Stimulated activated effector memory CD8-positive, alpha-beta T cell treated with anti-CD3 and anti-CD28 coated beads, Interleukin-12 subunit alpha, Interleukin-12 subunit beta, amount 100 ng/mL, for 72 hours (primary cell): ENCODE measurements at regions not wholly inside any gene's neighbourhood (a gene's known extent, or its start where the extent isn't known, plus 50 kb on each side); places are given as distances from the start of the nearest gene placed in this dataset.

ENCODE experiments used
- ATAC-seq: fragments of 150-1000 bp; cut with Tn5 transposase; 2 replicates; pipeline ENCODE4 v1.10.0; 2021
- DNase-seq, 2 donors: peaks; one replicate each; pipeline ENCODE4 v3.0.0; 2021 to 2022; ENCODE audit warnings: low spot score in 2 of 2
- H3K27ac Mint-ChIP-seq: one replicate; pipeline ENCODE4 v1.8.0; 2022; ENCODE audit warnings: mild to moderate bottlenecking, mixed read lengths
- H3K36me3 Mint-ChIP-seq: one replicate; pipeline ENCODE4 v1.8.0; 2022; ENCODE audit warnings: mild to moderate bottlenecking, mixed read lengths
- H3K4me1 Mint-ChIP-seq: one replicate; pipeline ENCODE4 v1.8.0; 2022; ENCODE audit warnings: mixed read lengths
- H3K4me3 Mint-ChIP-seq: one replicate; pipeline ENCODE4 v1.8.0; 2022; ENCODE audit warnings: mild to moderate bottlenecking, mixed read lengths
- H3K9me3 Mint-ChIP-seq: one replicate; pipeline ENCODE4 v1.8.0; 2022; ENCODE audit warnings: mixed read lengths

- ATAC-seq (no peak), DNase-seq (no peak)
- Mint-ChIP-seq H3K4me1 (no peaks in the 10 kb centered on the region), H3K27ac (no peak overlapping the region), H3K4me3 (no peak overlapping the region), H3K36me3 (no peaks in the 10 kb centered on the region), H3K9me3 (peaks cover 2% of the 10 kb centered on the region)
Observed at GRCh38 chr4:35516102-35516501, 728.2 kb downstream of the ARAP2 start.

- Mint-ChIP-seq H3K27ac (no peak overlapping the region), H3K4me1 (no peaks in the 10 kb centered on the region), H3K36me3 (no peaks in the 10 kb centered on the region), H3K4me3 (no peak overlapping the region), H3K9me3 (peaks cover 7% of the 10 kb centered on the region)
- DNase-seq, result no peak
- no peak for ATAC-seq
Observed at GRCh38 chr4:35520059-35520458, 724.3 kb downstream of the ARAP2 start.

- Mint-ChIP-seq H3K4me1 (no peaks in the 10 kb centered on the region), H3K9me3 (peaks cover 8% of the 10 kb centered on the region), H3K4me3 (no peak overlapping the region), H3K36me3 (no peaks in the 10 kb centered on the region), H3K27ac (no peak overlapping the region)
- ATAC-seq, result no peak
- DNase-seq, result no peak
Observed at GRCh38 chr4:35521682-35522081, 722.6 kb downstream of the ARAP2 start.

GRCh38 chr4:35525192-35525978, 718.9 kb downstream of the ARAP2 start:
- DNase-seq (peak in 1 of 2 donors; percentile 54), ATAC-seq (peak; percentile 69)
- Mint-ChIP-seq H3K4me1 (no peaks in the 10 kb centered on the region), H3K36me3 (no peaks in the 10 kb centered on the region), H3K9me3 (peaks cover 12% of the 10 kb centered on the region), H3K4me3 (peak overlapping the region; percentile 24), H3K27ac (no peak overlapping the region)

- H3K9me3 Mint-ChIP-seq, result peaks cover 10% of the 10 kb centered on the region
Observed at GRCh38 chr4:35526456-35526855, 717.9 kb downstream of the ARAP2 start.

GRCh38 chr4:35534962-35535361, 709.4 kb downstream of the ARAP2 start:
- Mint-ChIP-seq H3K4me3 (no peak overlapping the region), H3K9me3 (peaks cover 2% of the 10 kb centered on the region), H3K36me3 (no peaks in the 10 kb centered on the region), H3K4me1 (no peaks in the 10 kb centered on the region), H3K27ac (no peak overlapping the region)
- ATAC-seq (no peak), DNase-seq (no peak)

More at GRCh38 chr4:35526456-35526855, 717.9 kb downstream of the ARAP2 start:
- Mint-ChIP-seq H3K4me3 (no peak overlapping the region), H3K4me1 (no peaks in the 10 kb centered on the region), H3K27ac (no peak overlapping the region), H3K36me3 (no peaks in the 10 kb centered on the region)
- DNase-seq, result no peak
- no peak for ATAC-seq

GRCh38 chr4:35538807-35539206, 705.5 kb downstream of the ARAP2 start:
- DNase-seq, result no peak
- peaks cover 3% of the 10 kb centered on the region for H3K9me3 Mint-ChIP-seq
- ATAC-seq, result no peak
- H3K27ac Mint-ChIP-seq, result no peak overlapping the region
- no peaks in the 10 kb centered on the region for H3K4me1 Mint-ChIP-seq
- H3K4me3 Mint-ChIP-seq, result no peak overlapping the region
- no peaks in the 10 kb centered on the region for H3K36me3 Mint-ChIP-seq

GRCh38 chr4:35539404-35540055, 704.8 kb downstream of the ARAP2 start:
- no peaks in the 10 kb centered on the region for H3K4me1 Mint-ChIP-seq
- no peaks in the 10 kb centered on the region for H3K36me3 Mint-ChIP-seq
- H3K4me3 Mint-ChIP-seq, result no peak overlapping the region
- no peak for ATAC-seq
- no peak for DNase-seq
- H3K9me3 Mint-ChIP-seq, result peaks cover 3% of the 10 kb centered on the region
- no peak overlapping the region for H3K27ac Mint-ChIP-seq

GRCh38 chr4:35541146-35541887, 703.0 kb downstream of the ARAP2 start:
- ATAC-seq (peak; percentile 16), DNase-seq (no peak)
- H3K9me3 Mint-ChIP-seq, result peaks cover 3% of the 10 kb centered on the region
- H3K4me3 Mint-ChIP-seq, result no peak overlapping the region
- H3K4me1 Mint-ChIP-seq, result no peaks in the 10 kb centered on the region
- H3K27ac Mint-ChIP-seq, result no peak overlapping the region
- no peaks in the 10 kb centered on the region for H3K36me3 Mint-ChIP-seq

- ATAC-seq (no peak), DNase-seq (no peak)
- H3K27ac Mint-ChIP-seq, result no peak overlapping the region
- no peaks in the 10 kb centered on the region for H3K36me3 Mint-ChIP-seq
- H3K4me1 Mint-ChIP-seq, result no peaks in the 10 kb centered on the region
- no peak overlapping the region for H3K4me3 Mint-ChIP-seq
- H3K9me3 Mint-ChIP-seq, result peaks cover 3% of the 10 kb centered on the region
Observed at GRCh38 chr4:35541888-35542213, 702.5 kb downstream of the ARAP2 start.

GRCh38 chr4:35548921-35549320, 695.4 kb downstream of the ARAP2 start:
- no peaks in the 10 kb centered on the region for H3K36me3 Mint-ChIP-seq
- ATAC-seq (no peak), DNase-seq (no peak)
- no peak overlapping the region for H3K27ac Mint-ChIP-seq
- no peak overlapping the region for H3K4me3 Mint-ChIP-seq
- H3K9me3 Mint-ChIP-seq, result peaks cover 6% of the 10 kb centered on the region
- no peaks in the 10 kb centered on the region for H3K4me1 Mint-ChIP-seq

- no peak overlapping the region for H3K4me3 Mint-ChIP-seq
Observed at GRCh38 chr4:35556387-35556786, 687.9 kb downstream of the ARAP2 start.

GRCh38 chr4:35559559-35560365, 684.6 kb downstream of the ARAP2 start:
- no peak overlapping the region for H3K27ac Mint-ChIP-seq
- H3K4me3 Mint-ChIP-seq, result no peak overlapping the region
- H3K4me1 Mint-ChIP-seq, result no peaks in the 10 kb centered on the region
- no peaks in the 10 kb centered on the region for H3K36me3 Mint-ChIP-seq
- ATAC-seq, result peak; percentile 34
- no peaks in the 10 kb centered on the region for H3K9me3 Mint-ChIP-seq
- no peak for DNase-seq

More at GRCh38 chr4:35556387-35556786, 687.9 kb downstream of the ARAP2 start:
- no peaks in the 10 kb centered on the region for H3K4me1 Mint-ChIP-seq
- no peak overlapping the region for H3K27ac Mint-ChIP-seq
- H3K9me3 Mint-ChIP-seq, result no peaks in the 10 kb centered on the region
- no peaks in the 10 kb centered on the region for H3K36me3 Mint-ChIP-seq
- ATAC-seq (no peak), DNase-seq (no peak)

- H3K27ac Mint-ChIP-seq, result no peak overlapping the region
- ATAC-seq (no peak), DNase-seq (no peak)
- no peaks in the 10 kb centered on the region for H3K9me3 Mint-ChIP-seq
- H3K4me3 Mint-ChIP-seq, result no peak overlapping the region
- no peaks in the 10 kb centered on the region for H3K36me3 Mint-ChIP-seq
- H3K4me1 Mint-ChIP-seq, result no peaks in the 10 kb centered on the region
Observed at GRCh38 chr4:35562861-35563260, 681.5 kb downstream of the ARAP2 start.

GRCh38 chr4:35565640-35566039, 678.7 kb downstream of the ARAP2 start:
- H3K9me3 Mint-ChIP-seq, result no peaks in the 10 kb centered on the region
- H3K4me1 Mint-ChIP-seq, result no peaks in the 10 kb centered on the region
- no peaks in the 10 kb centered on the region for H3K36me3 Mint-ChIP-seq
- H3K27ac Mint-ChIP-seq, result no peak overlapping the region
- no peak for ATAC-seq
- no peak for DNase-seq
- H3K4me3 Mint-ChIP-seq, result no peak overlapping the region
